B cell (primary cell): ENCODE measurements at regions not wholly inside any gene's neighbourhood (a gene's known extent, or its start where the extent isn't known, plus 50 kb on each side); places are given as distances from the start of the nearest gene placed in this dataset.

Experiments used
- EZH2 ChIP-seq: IDR thresholded peaks from 2 replicates; pipeline ENCODE4 v1.6.1; 2012; ENCODE audit warnings: borderline replicate concordance, low read depth, mild to moderate bottlenecking, moderate library complexity, low read length; ENCODE audit not compliant: insufficient read depth, poor library complexity, severe bottlenecking
- TF ChIP-seq, protein P1 (sequence below): fragments of 200-600 bp; IDR thresholded peaks from one replicate; pipeline ENCODE4 v1.8.0; 2022; ENCODE audit warnings: antibody characterized with exemption, mild to moderate bottlenecking

DNA sequence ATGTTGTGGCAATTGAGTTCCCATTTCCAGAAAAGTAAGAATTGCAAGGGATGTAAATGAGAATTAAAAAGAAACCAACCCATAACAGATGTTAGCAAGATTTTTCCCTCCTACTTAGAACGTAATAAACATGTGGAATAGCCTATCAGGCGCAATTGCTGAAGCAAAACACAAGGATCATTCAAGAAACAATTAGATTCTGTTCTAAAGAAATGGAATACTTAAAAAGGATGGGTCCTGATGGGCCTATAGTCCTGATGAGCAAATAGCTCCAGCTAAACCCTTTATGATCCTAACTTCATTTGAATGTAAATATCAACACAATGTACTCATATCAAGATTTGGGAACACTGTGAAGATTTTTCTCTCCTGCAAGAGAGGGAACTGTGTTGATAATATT, 771.0 kb upstream of the CDH7 start:
- TF ChIP-seq, protein P1, sequence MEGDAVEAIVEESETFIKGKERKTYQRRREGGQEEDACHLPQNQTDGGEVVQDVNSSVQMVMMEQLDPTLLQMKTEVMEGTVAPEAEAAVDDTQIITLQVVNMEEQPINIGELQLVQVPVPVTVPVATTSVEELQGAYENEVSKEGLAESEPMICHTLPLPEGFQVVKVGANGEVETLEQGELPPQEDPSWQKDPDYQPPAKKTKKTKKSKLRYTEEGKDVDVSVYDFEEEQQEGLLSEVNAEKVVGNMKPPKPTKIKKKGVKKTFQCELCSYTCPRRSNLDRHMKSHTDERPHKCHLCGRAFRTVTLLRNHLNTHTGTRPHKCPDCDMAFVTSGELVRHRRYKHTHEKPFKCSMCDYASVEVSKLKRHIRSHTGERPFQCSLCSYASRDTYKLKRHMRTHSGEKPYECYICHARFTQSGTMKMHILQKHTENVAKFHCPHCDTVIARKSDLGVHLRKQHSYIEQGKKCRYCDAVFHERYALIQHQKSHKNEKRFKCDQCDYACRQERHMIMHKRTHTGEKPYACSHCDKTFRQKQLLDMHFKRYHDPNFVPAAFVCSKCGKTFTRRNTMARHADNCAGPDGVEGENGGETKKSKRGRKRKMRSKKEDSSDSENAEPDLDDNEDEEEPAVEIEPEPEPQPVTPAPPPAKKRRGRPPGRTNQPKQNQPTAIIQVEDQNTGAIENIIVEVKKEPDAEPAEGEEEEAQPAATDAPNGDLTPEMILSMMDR = no peak
- no peak for TF ChIP-seq EZH2
